NCI-H69 (cell line): ENCODE measurements at regions not wholly inside any gene's neighbourhood (a gene's known extent, or its start where the extent isn't known, plus 50 kb on each side); places are given as distances from the start of the nearest gene placed in this dataset.

Experiments
- DNase-seq: peaks from one replicate; lab custom pipeline; 2025; lab: John Stamatoyannopoulos, UW

DNA sequence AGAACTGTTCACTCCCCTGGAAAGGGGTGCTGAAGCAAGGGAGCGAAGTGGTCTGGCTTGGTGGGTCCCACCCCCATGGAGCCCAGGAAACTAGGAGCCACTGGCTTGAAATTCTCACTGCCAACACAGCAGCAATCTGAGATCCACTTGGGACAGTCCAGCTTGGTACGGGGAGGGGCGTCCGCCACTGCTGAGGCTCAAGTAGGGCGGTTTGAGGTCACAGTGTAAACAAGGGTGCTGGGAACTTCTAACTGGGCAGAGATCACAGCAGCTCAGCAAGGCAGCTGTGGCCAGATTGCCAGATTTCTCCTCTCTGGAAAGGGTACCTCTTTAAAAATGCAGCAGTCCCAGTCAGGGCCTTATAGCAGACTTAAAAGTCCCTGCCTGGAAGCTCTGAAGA lies 53.9 kb upstream of the GALNTL6 start:
- no peak for DNase-seq

DNA sequence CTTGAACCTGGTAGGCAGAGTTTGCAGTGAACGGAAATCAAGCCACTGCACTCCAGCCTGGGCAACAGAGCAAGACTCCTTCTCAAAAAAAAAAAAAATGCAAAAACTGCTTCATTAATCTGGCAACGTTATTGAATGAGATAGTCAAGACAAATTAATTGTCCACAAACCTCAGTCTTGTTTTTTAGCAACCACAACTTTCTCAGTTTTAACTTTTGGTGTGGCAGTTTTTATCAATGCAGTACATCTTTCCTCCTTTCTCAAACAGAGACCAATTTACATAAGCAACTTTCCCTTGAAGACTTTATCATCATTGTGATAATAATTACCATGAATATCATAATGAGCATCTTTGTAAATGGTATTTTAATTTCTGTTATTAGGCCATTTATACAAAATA lies 61.7 kb upstream of the GALNTL6 start:
- no peak for DNase-seq

DNA sequence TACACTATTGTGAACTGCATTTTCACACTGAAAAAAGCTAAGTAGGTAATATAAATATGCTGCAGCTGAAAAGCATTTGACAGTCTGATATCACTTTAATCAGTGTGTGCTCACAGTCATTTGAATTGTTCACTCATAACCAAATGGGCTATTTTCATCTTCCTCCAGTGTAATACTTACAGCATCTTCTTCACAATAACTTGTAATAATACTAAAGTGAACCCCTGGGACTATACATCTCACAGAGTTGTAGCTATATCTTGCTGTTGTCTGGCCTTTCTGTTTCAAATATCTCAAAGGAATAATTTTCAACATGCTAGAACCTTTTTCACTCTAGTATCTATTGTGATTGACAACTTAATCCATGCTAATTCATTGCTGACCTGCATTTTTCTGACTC lies 66.8 kb upstream of the GALNTL6 start:
- DNase-seq = no peak

DNA sequence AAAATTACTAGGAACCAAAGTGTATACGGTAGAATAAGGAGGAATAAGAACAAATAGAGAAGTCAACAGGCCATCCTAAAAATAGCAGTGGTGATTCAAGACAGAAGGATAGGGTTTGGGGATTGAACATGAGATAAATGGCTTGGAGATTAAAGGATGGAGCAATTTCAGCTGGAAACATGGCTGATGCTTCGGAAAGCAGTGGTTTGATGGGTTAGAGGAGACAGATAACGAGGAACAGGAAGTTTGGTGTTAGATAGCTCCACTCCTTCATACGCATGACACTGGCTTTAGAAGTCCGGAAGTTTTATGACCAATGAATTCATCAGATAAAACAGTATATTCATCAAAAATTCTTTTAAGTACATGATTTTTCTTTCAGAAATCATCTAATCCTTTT lies 70.8 kb upstream of the GALNTL6 start:
- DNase-seq = no peak

DNA sequence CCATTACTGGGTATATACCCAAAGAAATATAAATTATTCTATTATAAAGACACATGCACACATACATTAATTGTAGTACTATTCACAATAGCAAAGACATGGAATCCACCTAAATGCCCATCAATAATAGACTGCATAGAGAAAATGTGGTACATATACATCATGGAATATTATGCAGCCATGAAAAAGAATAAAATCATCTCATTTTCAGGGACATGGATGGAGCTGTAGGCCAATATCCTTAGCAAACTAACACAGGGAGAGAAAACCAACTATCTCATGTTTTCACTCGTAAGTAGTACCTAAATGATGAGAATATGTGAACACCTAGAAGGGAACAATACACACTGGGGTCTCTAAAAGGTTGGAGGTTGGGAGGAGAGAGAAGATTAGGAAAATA lies 86.0 kb upstream of the GALNTL6 start:
- DNase-seq = no peak

DNA sequence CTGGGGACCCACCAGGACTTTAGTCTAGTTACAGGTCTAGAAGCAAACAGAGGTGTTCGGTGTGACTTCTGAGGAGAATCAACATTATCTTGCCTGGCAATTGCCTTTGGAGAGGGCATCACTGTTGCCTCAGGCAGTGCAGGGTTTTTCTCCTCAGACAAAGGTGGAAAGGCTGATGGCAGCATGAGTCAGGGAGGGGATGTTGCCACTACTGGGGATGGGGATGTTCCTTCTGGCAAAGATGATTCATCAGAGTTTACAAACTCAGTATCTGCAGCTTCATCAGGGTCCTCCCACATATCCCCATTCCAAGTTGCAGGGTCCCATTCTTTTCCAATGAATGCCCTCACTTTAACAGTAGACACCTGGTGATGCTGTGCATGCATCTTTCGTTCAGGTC lies 91.3 kb upstream of the GALNTL6 start:
- no peak for DNase-seq

DNA sequence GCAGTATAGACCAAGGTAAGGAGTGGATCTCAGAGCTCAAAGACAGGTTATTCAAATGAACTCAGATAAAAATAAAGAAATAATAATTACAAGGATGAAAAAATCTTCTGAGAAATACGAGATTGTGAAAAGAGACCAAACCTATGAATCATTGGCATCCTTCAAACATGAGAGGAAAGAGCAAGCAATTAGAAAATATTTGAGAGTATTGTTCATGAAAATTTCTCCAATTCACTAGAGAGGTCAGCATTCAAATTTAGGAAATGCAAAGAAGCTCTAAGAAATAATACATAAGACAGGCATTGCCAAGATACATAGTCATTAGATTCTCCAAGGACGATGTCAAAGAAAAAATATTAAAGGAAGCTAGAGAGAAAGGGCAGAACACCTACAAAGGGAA lies 93.5 kb upstream of the GALNTL6 start:
- no peak for DNase-seq

DNA sequence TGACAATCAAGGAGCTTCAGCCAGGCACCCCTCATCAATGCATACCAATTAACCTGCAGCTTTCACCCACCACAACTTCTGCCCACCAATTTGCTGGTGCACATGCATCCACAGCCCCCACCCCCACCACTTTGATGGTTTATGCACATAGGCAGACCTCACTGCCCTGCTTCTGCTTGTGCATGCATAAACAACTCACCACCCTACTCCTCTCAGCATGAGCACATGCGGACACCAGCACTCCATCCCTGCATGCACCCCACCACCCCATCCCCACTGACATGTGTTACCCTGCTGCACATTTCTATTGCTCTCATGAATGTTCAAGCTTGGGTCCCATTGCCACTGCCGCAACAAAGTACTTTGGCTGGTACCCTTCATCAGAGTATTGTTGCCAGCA lies 94.5 kb upstream of the GALNTL6 start:
- no peak for DNase-seq

DNA sequence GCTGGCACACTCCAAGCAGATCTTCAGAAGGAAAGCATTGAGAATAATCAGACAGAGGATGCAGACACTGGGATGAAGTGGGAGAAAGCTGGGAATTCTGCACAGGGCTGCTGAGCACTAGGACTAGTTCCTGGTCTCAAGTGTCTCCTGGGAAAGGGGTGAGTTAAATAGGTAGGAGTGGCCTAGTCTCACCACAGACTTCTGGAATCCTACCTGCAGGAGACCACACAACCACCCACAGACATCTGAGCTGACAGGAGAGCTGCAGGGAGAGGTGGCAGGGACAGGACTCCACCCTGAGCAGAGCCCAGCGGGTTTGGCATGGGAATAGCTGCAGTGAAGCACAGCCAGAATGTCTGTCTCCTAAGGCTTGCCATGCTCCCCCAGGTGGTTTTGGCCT lies 95.1 kb upstream of the GALNTL6 start:
- DNase-seq = no peak

DNA sequence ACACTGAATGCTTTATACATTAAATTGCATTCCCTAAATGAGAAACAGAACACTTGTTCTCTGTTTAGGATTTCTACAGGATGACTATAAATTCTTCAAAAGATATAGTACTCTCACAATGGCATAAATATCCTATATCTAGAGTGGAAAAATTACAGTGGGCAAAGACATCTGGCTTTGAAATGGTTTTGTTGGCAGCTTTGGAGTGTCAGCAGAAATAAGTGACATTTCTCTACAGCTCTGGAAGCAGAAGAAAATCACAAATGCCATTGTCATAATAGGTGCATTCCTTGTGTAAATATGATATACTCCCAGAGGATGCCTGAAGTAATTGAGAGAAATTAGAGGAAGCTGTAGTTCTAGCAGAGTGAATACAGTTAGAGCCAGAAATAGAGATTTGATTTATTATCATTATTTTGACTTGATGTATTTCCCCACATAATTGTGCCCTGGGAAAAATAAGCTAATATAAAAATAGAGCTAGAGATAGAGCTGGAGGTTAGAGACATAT lies 95.9 kb upstream of the GALNTL6 start:
- no peak for DNase-seq

DNA sequence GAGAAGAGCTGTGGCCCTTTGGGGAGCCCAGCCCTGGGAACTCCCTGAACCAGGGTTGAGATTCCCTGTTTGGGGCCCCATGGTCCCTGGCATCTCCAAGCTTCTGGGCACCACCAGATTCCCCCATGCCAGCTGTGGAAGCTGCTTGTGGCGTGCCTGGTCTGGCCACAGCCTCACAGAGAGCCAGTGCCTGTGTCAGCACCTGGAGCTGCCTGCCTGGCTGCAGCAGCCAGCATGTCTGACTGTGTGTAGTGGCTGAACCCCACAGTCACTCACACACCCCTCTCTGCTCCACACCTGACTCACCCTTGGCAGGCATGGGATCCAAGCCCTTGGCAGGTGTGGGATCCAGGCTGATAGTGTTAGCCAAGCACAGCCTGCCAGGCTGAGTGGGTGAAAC lies 97.2 kb upstream of the GALNTL6 start:
- no peak for DNase-seq

DNA sequence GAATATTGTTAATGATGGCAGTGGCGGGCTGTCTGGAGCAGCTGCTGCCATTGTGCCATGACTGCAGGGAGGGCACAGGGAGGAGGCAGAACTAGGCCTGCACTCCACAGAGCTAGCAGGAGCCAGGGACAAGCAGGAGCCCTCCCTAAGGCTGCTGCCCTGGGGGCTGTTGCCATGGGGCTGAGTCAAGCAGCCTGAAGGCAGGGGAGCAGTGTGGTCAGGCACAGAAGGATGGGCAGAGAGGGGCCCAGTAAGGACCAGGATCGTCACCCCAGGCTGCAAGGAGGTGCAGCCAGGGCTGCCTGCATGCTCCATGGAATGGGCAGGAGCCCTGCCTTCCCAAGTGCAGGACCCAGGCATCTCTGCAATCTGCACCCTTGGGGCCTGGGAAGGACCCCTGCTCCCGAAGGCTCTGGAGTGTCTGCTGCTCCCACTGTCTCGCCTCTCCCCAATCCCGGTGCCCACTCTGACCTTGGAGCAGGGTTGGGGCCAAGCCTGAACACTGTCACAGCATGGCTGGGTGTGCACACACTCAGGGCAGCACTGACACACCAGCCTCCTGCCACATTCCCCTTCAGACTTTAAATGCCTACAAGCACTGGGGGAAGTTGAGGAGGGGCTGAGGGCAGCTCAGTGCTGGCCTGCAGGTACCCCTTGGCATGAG lies 98.3 kb upstream of the GALNTL6 start:
- DNase-seq = no peak

DNA sequence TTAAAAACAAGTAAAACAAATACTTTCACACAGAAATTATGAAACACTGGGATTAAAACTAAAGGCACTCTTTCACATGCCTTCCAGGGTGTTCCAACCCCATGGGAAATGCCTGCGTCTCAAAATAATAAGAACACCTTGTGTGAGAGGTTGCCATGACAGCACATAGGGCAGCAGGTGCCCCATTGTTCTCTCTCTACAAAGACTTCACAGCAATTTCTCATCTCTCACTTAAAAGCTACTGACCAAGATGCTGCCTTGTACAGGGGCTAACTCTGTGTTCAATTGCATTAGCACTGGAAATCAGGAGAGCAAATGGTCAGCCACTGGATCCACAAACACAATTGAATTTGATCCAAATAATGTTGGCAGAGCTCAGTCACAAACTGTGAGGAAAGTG lies 102.5 kb upstream of the GALNTL6 start:
- peak; percentile 43 for DNase-seq

DNA sequence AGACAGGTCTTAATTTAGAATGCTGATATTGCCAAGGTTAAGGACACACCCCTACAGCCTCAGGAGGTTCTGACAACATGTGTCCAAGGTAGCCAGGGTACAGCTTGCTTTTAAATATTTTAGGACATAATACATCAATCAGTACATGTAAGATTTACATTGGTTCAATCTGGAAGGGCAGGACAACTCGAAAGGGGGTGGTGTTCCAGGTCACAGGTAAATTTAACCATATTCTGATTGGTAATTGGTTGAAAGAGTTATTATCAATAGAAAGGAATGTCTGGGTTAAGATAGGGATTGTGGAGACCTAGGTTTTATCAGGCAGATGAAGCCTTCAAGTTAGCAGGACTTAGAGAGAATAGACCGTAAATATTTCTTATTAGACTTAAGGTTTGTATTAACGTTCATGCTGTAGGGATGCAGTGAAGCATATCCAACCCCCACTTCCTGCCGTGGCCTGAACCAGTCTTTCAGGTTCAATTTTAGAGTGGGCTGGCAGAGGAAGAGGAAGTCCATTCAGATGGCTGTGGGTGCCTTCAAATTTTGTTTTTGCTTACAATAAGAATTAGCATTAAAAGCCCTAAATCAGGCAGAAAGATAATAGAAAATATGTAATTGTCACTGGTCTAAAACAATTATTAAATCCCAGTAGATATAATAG lies 136.5 kb upstream of the GALNTL6 start:
- DNase-seq = no peak

DNA sequence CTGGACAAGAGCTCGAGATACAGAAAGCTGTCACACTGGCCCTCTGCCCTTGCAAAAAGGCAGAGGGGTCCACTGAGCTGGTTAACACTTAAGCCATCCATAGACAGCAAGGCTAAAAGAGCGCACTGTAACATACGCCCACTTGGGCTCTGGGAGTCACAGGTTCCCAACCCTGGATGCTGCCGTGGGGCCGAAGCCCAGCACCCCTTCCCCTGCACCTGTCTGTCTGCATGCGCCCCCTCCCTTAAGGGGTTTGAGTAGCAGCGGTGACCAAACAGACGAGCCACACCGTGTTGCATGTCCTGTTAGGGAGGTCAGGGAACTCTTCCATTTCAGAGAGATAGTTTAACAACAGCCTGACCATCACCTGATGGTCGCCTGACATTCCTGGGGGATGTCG lies 138.4 kb upstream of the GALNTL6 start:
- DNase-seq = no peak

DNA sequence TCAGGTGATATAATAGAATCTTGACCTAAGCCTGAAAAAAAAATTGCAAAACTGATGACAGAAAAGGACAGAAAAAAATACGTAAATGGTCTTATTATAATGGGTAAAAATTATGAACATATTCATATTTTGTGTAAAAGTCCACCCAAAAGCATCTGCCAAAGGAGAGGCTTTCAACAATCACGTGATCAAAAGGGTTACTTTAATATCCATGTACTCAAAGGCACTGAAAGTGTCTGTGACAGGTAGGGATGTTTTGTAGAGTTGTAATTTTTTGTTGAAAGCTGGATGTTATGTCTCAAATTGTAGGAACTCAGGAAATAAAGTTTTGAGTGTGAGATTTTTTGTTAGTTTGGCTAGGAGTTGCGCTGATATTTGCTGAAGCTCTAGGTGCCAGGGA lies 144.8 kb upstream of the GALNTL6 start:
- no peak for DNase-seq

DNA sequence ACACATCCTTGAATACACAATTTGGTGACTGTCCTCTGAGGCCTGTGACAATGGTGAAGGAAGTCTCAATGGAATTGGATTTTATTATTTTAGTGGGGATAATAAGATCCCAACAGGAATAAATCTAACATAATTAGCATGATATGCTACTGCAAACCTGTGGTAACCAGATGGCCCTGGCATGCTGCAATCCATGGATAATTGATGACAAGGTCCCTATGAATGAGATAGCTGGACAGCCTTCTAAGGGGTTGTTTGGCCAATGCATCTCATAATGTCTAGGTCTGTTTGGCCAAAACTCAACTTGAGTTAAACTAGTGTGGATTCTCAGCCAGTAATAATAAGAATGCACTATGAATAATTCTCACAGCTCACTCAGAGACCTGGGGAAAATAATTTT lies 145.3 kb upstream of the GALNTL6 start:
- no peak for DNase-seq

DNA sequence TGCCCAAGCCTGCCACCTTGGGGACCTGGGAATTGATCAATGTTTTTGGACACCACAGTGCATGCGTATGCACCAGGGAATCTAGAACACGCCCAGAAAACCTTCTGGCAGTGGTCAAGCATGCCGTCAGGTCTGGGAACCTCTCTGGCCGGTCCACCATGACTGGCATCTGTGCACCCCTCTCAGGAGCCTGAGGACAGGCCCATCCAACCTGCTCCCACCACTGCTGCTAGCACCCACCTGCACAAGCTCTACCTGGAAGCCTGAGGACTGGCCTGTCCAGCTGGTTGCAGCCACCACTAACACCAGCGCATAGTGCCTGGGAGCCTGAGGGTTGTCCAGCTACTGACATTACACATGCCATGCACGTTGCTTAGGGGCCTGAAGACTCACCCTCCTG lies 162.1 kb upstream of the GALNTL6 start:
- no peak for DNase-seq

DNA sequence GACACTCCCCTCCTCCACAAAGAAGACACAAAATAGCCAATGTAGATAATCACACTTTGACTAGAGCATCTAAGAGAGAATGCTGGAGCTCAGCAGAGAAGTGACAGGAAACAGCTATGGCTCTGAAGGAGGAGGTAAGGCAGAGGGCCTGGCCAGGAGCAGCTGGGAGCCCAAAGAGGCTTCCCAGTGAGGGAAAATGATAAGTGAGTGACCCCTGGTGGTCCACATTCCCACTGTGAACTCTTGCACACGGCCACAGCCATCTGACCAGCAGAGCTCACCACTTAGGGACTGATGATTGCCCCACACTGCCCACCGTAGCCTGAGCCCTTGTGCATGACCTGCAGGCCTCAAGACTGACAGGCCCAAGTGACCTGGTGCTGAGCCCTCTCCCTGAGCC lies 162.7 kb upstream of the GALNTL6 start:
- DNase-seq = no peak

DNA sequence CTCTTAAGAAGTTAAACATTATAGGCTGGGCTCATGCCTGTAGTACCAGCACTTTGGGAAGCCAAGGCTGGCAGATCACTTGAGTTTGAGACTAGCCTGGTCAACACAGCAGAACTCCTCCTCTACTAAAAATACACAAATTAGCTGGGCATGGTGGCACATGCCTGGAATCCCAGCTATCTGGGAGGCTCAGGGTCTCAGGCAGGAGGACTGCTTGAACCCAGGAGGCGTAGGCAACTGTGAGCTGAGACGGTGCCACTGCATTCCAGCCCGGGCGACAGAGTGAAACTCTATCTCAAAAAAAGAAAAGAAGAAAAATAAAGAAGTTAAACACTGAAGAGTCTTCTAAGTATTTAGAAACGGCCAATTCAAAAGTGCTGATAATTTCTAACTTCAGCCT lies 164.3 kb upstream of the GALNTL6 start:
- no peak for DNase-seq

DNA sequence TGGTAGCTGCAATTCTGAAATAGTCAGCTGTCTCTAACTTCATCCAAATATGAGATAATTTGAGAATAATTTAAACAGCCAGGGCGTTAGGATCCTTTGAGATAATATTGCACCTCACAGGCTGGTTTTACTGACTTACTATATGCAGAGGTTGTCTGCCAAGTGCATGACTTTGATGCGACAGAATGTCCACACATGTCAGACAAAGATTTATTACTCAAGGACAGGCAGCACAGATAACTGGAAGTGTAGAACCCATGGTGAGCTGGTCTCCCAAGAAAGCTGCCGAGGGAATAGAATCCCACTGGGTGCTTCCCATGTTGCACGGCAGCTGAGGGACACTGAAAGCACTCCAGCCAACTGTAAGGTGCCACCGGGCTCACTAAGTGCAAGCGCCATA lies 166.2 kb upstream of the GALNTL6 start:
- no peak for DNase-seq

DNA sequence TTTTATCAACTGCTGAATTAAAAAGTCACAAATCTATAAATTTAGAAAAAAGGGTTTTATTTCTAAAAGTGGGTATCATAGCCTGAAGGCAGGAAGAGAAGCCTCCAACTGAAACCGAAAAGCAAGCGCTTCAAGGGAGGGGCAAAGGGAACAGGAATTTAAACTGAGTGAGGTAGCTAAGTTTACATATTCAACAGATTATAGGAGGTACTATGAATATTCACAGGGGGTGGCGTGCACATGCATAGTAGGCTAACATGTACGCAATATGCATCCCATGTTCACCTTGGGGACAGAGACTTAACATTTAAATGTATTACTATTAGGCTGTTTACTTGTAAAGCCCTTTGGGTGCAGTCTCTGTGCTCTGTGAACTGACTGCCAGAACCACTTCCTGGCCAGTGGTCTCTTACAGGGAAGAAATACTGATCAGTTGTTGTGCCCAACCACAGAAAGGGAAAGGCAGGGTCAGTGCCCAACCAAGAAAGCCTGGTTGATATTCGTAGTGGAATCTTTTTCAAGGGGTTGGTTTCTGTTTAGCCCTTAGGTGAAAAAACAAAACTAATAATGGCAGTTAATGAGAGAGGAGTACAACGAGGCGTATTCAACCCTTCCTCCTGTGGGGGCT lies 168.7 kb upstream of the GALNTL6 start:
- DNase-seq = no peak

DNA sequence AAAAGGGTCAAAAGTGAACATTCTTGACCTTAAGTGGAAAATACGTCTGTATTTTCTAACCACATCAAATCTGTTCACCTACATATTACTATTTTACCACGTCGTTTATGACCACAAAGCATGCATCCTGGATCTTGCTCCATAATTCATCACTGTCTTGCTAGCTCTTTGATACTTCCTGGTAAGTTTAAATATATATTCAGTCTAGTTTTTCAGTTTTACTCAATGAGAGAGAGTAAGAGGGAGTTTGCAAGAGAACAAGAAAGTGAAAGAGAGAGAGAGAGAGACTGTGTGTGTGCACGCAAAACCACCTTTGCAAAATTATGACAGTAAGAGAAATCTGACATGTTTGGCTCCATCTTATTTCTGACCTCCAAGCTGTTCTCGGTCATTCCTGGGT lies 173.7 kb upstream of the GALNTL6 start:
- DNase-seq = no peak

DNA sequence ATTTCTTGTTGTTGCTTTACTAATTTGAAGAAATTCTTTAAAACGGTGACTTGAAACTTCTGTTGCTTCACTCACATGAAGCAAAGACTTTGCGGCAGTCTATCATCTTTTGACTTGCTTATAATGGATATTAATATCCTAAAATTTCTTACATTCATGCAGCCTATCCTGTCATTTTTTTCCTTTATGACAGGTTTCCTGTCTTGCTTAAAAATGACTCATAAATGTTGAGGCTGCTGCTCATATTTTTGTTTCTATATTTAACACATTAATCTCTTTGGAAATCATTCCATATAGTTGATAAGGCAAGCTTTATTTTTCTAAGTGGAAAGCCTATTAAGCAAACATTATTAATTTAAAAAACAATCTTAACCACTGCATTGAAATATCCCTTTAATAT lies 176.6 kb upstream of the GALNTL6 start:
- no peak for DNase-seq
